NCI-H748 (cell line): ENCODE measurements at regions not wholly inside any gene's neighbourhood (a gene's known extent, or its start where the extent isn't known, plus 50 kb on each side); places are given as distances from the start of the nearest gene placed in this dataset.
"Not testable (repeated sequence)": the region's sequence is repeated elsewhere in the genome, so short reads cannot be mapped to it uniquely, and the experiment has no call there.

Experiments
- DNase-seq: peaks from one replicate; lab custom pipeline; 2025; ENCODE audit not compliant: unreplicated experiment; lab: John Stamatoyannopoulos, UW

GRCh38 chr1:213572912-213573647, 414.7 kb upstream of the PROX1 start:
- no peak for DNase-seq

GRCh38 chr1:213573648-213574009, 414.1 kb upstream of the PROX1 start:
- DNase-seq = no peak

DNA sequence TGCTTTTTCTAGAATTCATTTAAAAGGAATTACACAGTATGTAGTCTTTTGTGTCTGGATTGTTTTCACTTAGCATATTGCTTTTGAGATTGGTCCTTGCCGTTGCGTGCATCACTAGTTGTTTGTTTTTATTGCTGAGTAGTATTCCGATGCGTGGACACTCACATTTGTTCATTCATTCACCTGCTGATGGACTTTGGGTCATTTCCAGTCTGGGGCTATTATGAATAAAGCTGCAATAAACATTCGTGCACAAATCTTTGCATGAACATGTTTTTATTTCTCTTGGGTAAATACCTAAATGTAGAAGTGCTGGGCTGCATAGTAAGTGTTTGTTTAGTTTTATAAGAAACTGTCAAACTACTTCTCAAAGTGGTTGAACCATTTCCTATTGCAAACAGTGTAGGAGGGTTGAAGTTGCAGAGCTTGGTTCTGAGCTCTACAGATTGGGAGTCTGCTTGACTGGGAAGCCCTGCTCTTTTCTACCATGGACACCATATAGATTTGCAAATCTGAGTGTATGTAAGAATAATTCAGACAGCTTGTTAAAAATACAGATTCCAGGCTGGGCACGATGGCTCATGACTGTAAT, 404.7 kb upstream of the PROX1 start:
- DNase-seq = no peak

DNA sequence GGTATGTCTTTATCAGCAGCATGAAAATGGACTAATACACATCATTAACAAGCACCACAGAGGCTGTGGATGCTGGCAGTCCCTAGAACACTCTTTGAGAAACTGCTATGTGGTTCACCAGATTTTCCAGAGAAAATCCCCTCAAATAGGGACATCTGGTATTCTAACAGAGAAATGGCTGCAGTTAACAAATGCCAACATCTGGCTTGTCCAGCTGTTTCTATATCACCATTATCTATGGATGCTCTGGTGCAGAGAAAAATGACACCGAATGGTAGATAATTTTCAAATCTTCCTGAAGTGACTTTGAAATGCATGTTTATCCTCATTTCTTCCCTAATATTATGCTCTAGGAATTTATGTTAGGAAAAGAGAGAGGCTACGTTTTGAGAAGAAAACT, 403.5 kb upstream of the PROX1 start:
- no peak for DNase-seq

DNA sequence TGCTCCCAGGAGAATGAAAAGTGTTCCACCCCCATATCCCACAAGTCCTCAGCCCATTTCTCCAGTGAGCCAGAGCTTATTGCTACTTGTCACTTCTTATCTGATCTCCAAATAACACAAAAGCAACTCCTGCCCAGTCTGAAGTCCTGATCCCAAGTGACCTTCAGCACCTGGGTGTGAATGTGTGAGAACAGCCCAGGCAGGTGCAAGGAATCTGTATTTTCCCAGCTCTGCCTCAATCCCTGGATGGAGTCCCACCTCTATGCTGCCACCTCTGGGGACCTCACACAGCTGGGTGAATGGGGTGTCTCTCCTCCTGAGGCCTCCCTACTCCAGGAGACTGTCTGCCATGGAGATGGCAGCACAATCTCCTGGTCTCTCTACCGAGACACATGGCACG, 402.4 kb upstream of the PROX1 start:
- no peak for DNase-seq

DNA sequence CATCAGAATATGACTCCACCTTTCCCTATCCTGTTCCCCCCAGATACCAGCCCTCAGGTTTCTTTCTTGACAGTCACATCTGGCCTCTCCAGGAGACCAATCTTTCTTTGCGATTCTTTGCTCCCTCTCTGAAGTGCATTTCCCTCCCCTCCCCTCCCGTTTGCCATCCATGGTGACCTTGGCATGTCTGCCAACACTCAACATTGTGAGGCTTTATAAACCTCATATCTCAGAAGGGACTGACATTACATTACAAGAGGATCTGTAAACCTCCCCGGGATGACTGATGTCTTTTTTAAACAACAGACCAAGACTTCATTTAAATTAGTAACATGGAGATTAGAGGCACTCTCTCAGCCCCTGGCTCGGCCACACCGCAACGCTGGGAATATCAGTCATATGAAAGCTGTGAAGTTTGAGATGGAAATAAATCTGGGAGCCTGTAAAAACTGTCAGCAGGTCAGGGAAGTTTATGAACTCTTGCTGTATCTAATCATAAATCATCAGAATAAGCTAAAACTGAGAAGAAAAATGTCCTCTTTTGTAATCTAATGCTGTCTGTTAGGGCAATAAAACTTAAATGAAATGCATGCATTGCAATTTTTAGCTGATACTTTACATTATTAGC, 401.7 kb upstream of the PROX1 start:
- no peak for DNase-seq

DNA sequence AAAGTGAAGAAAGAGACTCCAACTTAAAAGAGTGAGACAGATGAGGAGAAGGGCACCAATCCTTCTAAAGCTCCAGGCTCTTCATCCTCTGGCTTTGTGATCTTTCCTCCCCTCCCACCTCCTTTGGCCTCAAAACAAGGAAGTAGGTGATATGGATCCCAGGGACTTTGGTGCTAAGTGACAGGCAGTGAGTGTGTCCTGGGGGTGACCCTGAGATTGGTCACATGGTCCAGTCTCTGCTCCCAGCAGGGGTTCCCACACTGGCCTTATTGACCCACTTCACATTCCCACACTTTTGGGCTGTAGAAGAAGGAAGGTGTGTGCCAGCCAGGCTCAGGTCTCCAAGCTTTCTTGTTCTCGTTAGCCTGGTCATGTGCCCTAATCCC, 401.2 kb upstream of the PROX1 start:
- DNase-seq = no peak

DNA sequence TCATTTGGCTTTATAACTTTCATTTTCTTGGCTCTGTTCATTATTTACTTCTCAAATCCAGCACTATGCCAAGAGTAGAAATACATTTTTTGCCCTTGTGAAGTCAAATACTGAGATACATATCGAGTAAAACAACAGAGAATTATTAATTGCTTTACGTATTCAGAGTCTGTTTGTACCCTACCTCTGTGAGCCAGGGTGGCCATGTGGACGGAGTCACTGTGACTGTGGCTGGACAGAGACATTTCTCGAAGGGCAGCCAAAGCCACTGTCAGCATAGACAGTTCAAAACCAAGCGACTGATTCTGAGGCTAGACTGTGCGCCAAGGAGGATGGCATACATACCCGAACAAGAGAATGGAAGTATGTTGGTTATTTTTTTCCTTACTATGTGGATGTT, 391.0 kb upstream of the PROX1 start:
- no peak for DNase-seq

- DNase-seq = no peak
These were observed 389.5 kb upstream of the PROX1 start for GRCh38 chr1:213598263-213598662.

GRCh38 chr1:213600879-213601278, 386.9 kb upstream of the PROX1 start:
- peak; percentile 12 for DNase-seq

DNA sequence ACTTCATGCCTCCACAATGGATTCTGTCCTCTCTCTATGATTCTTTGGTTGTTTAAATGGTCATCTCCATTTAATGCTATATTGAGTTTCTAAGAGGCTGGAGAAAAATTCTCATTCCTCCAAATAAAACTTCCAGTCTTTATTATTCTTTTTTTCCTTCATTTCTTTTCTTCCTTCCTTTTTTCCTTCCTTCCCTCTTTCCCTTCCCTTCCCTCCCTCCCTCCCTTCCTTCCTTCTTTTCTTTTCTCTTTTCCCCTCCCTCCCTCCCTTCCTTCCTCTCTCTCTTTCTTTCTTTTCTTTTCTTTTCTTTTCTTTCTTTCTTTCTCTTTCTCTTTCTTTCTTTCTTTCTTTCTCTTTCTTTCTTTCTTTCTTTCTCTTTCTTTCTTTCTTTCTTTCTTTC, 386.1 kb upstream of the PROX1 start:
- DNase-seq = not testable (repeated sequence)

- DNase-seq = no peak
These were observed 384.8 kb upstream of the PROX1 start for GRCh38 chr1:213602796-213603486.

DNA sequence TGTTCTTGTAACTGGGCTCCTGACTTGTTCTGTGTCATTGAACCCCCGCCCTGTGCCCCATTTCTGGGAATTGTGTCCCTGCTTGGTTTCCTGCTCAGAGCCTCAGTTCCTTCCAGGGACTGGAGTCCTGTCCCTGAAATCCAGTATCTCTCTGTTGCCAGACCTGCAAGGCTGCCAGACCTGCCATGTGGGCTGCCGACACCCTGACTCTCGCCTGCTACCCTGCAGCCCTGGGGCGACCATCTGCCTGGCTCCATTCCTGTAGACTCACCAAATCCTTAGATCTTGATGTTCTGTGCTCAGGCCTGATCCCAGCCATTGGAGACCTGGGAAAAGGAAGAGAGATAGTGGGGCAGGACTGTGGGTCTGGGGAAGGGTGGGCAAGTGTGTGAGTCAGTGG, 383.3 kb upstream of the PROX1 start:
- DNase-seq = no peak

GRCh38 chr1:213605732-213606131, 382.0 kb upstream of the PROX1 start:
- DNase-seq = no peak

DNA sequence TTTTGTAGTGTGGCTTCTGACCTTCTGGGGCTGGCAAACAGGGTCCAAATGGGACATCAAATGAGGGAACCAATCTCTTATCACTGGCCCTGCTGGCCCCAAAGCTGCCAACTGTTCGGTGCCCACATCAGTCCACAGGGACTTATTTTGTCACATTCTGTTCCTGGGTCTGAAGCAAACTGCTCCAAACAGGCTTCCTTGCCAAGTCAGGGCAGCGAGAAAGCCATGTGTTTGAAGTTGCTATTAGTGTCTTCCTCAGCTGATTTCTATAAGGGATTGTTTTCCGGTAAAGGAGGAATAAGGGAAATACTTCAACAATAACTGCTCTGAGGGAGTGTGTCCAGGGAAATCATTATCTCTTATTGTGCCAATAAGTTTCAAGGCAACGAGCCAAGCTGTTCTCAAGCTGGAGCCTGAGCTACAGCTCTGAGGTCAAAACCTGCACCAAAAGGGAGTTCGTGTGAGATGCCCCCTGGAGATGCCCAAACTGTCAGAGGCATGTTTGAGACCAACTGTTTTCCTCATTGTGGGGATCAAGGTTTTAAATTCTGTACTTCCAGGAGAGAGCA, 381.4 kb upstream of the PROX1 start:
- no peak for DNase-seq

GRCh38 chr1:213613549-213613948, 374.2 kb upstream of the PROX1 start:
- DNase-seq = no peak

GRCh38 chr1:213615226-213615916, 372.4 kb upstream of the PROX1 start:
- no peak for DNase-seq

GRCh38 chr1:213617133-213617532, 370.6 kb upstream of the PROX1 start:
- DNase-seq = no peak

DNA sequence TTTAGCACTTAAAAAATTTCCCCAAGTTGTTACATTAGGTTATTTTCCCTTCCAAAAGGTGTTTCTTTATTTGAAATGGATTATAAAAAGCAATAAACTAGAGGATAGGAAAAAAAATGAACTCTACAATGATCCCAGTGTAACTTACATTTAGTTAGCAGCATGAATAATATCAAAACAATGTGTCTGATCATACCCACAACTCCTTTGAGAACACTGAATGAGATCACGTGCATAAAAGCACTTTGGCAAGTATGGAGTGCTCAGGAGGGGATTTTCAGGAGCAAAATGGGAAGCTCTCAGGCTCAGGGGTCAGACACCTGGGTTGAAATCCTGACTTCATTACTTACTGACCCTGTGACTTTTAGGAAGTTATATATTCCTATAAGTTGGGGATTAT, 369.7 kb upstream of the PROX1 start:
- no peak for DNase-seq

GRCh38 chr1:213619026-213619425, 368.7 kb upstream of the PROX1 start:
- no peak for DNase-seq

- DNase-seq = no peak
These were observed 366.7 kb upstream of the PROX1 start for GRCh38 chr1:213621077-213621476.
